Choroid plexus epithelial cell (primary cell): ENCODE measurements at regions not wholly inside any gene's neighbourhood (a gene's known extent, or its start where the extent isn't known, plus 50 kb on each side); places are given as distances from the start of the nearest gene placed in this dataset.
"Not testable (repeated sequence)": the region's sequence is repeated elsewhere in the genome, so short reads cannot be mapped to it uniquely, and the experiment has no call there.

Source experiments
- DNase-seq: peaks from one replicate; pipeline ENCODE4 v3.0.0-alpha.2; 2010; ENCODE audit warnings: low read depth
- H3K4me3 ChIP-seq: 2 replicates; pipeline ENCODE4 v1.5.1; 2011; ENCODE audit warnings: low read depth, mild to moderate bottlenecking, control low read depth, low read length, moderate library complexity
- CTCF ChIP-seq: conservative IDR thresholded peaks from 2 replicates; pipeline ENCODE4 v1.5.1; 2011; ENCODE audit warnings: low read depth, mild to moderate bottlenecking, control low read depth, inconsistent platforms, low read length, moderate library complexity

- DNase-seq, result no peak
- no peak for TF ChIP-seq CTCF
- no peak overlapping the region for H3K4me3 ChIP-seq
Measured at GRCh38 chr5:45110399-45110798, 301.7 kb downstream of the MRPS30 start.

DNA sequence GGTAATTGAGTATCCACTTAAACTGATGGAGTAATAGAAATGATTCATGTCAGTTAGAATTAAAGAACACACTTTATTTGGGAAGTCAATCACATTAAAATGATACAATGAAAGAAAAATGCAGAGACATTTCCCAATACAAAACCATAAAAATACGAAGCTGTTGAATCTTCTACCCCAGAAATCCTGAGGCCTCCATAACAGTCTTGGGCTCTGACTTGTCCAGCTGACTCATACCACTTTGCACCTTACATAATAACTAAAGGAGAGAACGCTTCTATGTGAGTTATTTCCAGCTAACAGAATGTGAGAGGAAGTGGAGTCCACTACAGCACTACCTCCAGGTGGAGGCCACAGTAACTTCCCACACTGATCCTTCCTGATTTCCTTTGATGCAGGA lies 305.0 kb downstream of the MRPS30 start:
- DNase-seq, result no peak
- TF ChIP-seq CTCF, result no peak
- no peak overlapping the region for H3K4me3 ChIP-seq

DNA sequence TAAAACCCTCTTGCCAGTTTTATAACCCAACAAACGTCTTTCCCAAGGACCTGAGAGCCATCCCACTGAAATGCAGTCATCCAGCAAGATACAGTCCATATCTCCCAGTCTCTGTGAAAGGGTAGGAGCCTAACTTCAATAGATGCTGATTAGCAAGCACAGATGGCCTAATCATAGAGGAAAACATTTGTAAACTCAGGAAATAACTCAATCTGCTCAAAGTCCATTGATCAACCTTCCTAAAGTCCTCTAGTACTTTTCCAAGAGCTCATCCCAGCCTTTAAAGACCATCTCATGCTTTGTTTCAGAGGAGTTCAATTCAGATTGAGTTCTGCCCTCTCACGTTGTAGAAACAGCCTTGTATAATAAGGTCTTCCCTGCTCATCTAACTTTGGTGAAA lies 324.2 kb downstream of the MRPS30 start:
- no peak for DNase-seq
- H3K4me3 ChIP-seq, result no peak overlapping the region
- TF ChIP-seq CTCF, result no peak

- TF ChIP-seq CTCF, result no peak
- H3K4me3 ChIP-seq, result no peak overlapping the region
- DNase-seq, result no peak
Measured at GRCh38 chr5:45162974-45163373, 354.2 kb downstream of the MRPS30 start.

GRCh38 chr5:45171563-45171962 lies 362.8 kb downstream of the MRPS30 start:
- no peak overlapping the region for H3K4me3 ChIP-seq
- no peak for DNase-seq
- TF ChIP-seq CTCF, result no peak

- not testable (repeated sequence) for DNase-seq, H3K4me3 ChIP-seq
Measured at GRCh38 chr5:45172634-45173033, 363.9 kb downstream of the MRPS30 start.

- no peak for TF ChIP-seq CTCF
- no peak overlapping the region for H3K4me3 ChIP-seq
- no peak for DNase-seq
Measured at GRCh38 chr5:45179686-45180085, 370.9 kb downstream of the MRPS30 start.

- DNase-seq, result no peak
- TF ChIP-seq CTCF, result no peak
- no peak overlapping the region for H3K4me3 ChIP-seq
Measured at GRCh38 chr5:45189042-45189441, 380.3 kb downstream of the MRPS30 start.
